PC-3 (cell line): ENCODE measurements at regions not wholly inside any gene's neighbourhood (a gene's known extent, or its start where the extent isn't known, plus 50 kb on each side); places are given as distances from the start of the nearest gene placed in this dataset.

Source experiments
- EZH2 ChIP-seq: fragments of 300-600 bp; sonication (generic); IDR thresholded peaks from one replicate; pipeline ENCODE4 v1.6.1; 2017; ENCODE audit warnings: antibody characterized with exemption, mild to moderate bottlenecking, low read length; ENCODE audit not compliant: unreplicated experiment
- TF ChIP-seq, protein P1 (sequence below): fragments of 300-600 bp; sonication (generic); conservative IDR thresholded peaks from 2 replicates; pipeline ENCODE4 v1.5.1; 2017; ENCODE audit warnings: antibody characterized with exemption, low read depth, mild to moderate bottlenecking, low read length

DNA sequence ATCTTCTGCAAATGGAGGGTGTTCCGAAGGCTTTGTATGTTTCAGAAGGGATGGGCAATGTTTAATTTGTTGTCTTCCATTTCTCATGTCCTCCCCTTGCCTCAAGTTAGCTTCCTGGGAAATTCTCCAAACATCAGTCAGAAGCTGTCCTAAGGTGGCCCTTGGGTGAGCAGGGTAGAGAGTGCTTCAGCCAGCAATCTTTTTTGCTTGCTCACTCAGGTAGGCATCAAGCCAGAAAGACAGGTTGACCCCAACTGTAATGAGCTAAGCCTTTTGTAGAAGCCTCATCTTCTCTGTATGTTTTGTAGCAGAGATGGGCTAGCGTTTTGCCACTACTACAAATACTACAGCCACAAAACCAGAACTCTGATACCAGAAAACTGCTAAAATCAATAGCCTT lies 321.5 kb upstream of the FAM78B start:
- TF ChIP-seq, protein P1, sequence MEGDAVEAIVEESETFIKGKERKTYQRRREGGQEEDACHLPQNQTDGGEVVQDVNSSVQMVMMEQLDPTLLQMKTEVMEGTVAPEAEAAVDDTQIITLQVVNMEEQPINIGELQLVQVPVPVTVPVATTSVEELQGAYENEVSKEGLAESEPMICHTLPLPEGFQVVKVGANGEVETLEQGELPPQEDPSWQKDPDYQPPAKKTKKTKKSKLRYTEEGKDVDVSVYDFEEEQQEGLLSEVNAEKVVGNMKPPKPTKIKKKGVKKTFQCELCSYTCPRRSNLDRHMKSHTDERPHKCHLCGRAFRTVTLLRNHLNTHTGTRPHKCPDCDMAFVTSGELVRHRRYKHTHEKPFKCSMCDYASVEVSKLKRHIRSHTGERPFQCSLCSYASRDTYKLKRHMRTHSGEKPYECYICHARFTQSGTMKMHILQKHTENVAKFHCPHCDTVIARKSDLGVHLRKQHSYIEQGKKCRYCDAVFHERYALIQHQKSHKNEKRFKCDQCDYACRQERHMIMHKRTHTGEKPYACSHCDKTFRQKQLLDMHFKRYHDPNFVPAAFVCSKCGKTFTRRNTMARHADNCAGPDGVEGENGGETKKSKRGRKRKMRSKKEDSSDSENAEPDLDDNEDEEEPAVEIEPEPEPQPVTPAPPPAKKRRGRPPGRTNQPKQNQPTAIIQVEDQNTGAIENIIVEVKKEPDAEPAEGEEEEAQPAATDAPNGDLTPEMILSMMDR = no peak
- no peak for TF ChIP-seq EZH2
